ENCODE measurements at regions not wholly inside any gene's neighbourhood (a gene's known extent, or its start where the extent isn't known, plus 50 kb on each side); places are given as distances from the start of the nearest gene placed in this dataset.

GRCh38 chr1:2874607-2875480 is 73.4 kb upstream of the TTC34 start:
- no peak for DNase-seq (ENCODE audit: low spot score)
- no TSS peak for BruUV-seq (replicated peaks)
- TF ChIP-seq CTCF (conservative IDR thresholded peaks at IDR 0.05; ENCODE audit: low read depth, low read length) (no peak), EZH2 (IDR thresholded peaks at IDR 0.05; ENCODE audit: borderline replicate concordance, low read depth, low read length, poor library complexity, severe bottlenecking) (no peak)
- peaks cover 6% of the 10 kb centered on the region for H3K9me3 ChIP-seq (ENCODE audit: low read depth, low read length, poor library complexity, severe bottlenecking)
- H3K27ac ChIP-seq (ENCODE audit: low read depth, low read length, poor library complexity, severe bottlenecking), result no peak overlapping the region
- POLR2A ChIA-PET (ENCODE audit: low non-redundant PET), result no interaction called here
- intact Hi-C loops (cut with micrococcal nuclease; ENCODE audit: unreplicated experiment), result no loop called here
- CTCF ChIA-PET, result no interaction called here
- no peaks in the 10 kb centered on the region for H3K36me3 ChIP-seq (ENCODE audit: insufficient read depth, low read length, poor library complexity, severe bottlenecking)
- peaks cover 33% of the 10 kb centered on the region for H3K27me3 ChIP-seq (replicated peaks; ENCODE audit: insufficient read depth, low read depth, low read length, poor library complexity)
- H3K4me1 ChIP-seq (ENCODE audit: insufficient read depth, low read length, poor library complexity, severe bottlenecking), result no peaks in the 10 kb centered on the region
- no peak overlapping the region for H3K4me3 ChIP-seq (ENCODE audit: low read depth, low read length, poor library complexity, severe bottlenecking)

GRCh38 chr1:2875707-2876561 is 74.4 kb upstream of the TTC34 start:
- Histone ChIP-seq H3K27ac (ENCODE audit: low read depth, low read length, poor library complexity, severe bottlenecking) (no peak overlapping the region), H3K4me3 (ENCODE audit: low read depth, low read length, poor library complexity, severe bottlenecking) (no peak overlapping the region), H3K9me3 (ENCODE audit: low read depth, low read length, poor library complexity, severe bottlenecking) (peaks cover 6% of the 10 kb centered on the region), H3K4me1 (ENCODE audit: insufficient read depth, low read length, poor library complexity, severe bottlenecking) (no peaks in the 10 kb centered on the region), H3K36me3 (ENCODE audit: insufficient read depth, low read length, poor library complexity, severe bottlenecking) (no peaks in the 10 kb centered on the region), H3K27me3 (replicated peaks; ENCODE audit: insufficient read depth, low read depth, low read length, poor library complexity) (peaks cover 33% of the 10 kb centered on the region)
- ChIA-PET CTCF (no interaction called here), POLR2A (ENCODE audit: low non-redundant PET) (no interaction called here)
- no peak for TF ChIP-seq CTCF (conservative IDR thresholded peaks at IDR 0.05; ENCODE audit: low read depth, low read length)
- TF ChIP-seq EZH2 (IDR thresholded peaks at IDR 0.05; ENCODE audit: borderline replicate concordance, low read depth, low read length, poor library complexity, severe bottlenecking), result peak; percentile 39
- no peak for DNase-seq (ENCODE audit: low spot score)
- intact Hi-C loops (cut with micrococcal nuclease; ENCODE audit: unreplicated experiment), result no loop called here
- no TSS peak for BruUV-seq (replicated peaks)

GRCh38 chr1:2876846-2877245 is 75.4 kb upstream of the TTC34 start:
- Histone ChIP-seq H3K9me3 (ENCODE audit: low read depth, low read length, poor library complexity, severe bottlenecking) (no peaks in the 10 kb centered on the region), H3K27ac (ENCODE audit: low read depth, low read length, poor library complexity, severe bottlenecking) (no peak overlapping the region)
- no peak for TF ChIP-seq EZH2 (IDR thresholded peaks at IDR 0.05; ENCODE audit: borderline replicate concordance, low read depth, low read length, poor library complexity, severe bottlenecking)
- no peak for TF ChIP-seq CTCF (conservative IDR thresholded peaks at IDR 0.05; ENCODE audit: low read depth, low read length)

More at GRCh38 chr1:2876846-2877245, 75.4 kb upstream of the TTC34 start:
- BruUV-seq (replicated peaks), result no TSS peak
- ChIA-PET CTCF (no interaction called here), POLR2A (ENCODE audit: low non-redundant PET) (no interaction called here)
- DNase-seq (ENCODE audit: low spot score), result no peak
- Histone ChIP-seq H3K4me3 (ENCODE audit: low read depth, low read length, poor library complexity, severe bottlenecking) (no peak overlapping the region), H3K4me1 (ENCODE audit: insufficient read depth, low read length, poor library complexity, severe bottlenecking) (no peaks in the 10 kb centered on the region), H3K27me3 (replicated peaks; ENCODE audit: insufficient read depth, low read depth, low read length, poor library complexity) (peaks cover 33% of the 10 kb centered on the region), H3K36me3 (ENCODE audit: insufficient read depth, low read length, poor library complexity, severe bottlenecking) (no peaks in the 10 kb centered on the region)
- intact Hi-C loops (cut with micrococcal nuclease; ENCODE audit: unreplicated experiment), result no loop called here
